RWPE2 (cell line): ENCODE measurements at regions not wholly inside any gene's neighbourhood (a gene's known extent, or its start where the extent isn't known, plus 50 kb on each side); places are given as distances from the start of the nearest gene placed in this dataset.

Source experiments
- ATAC-seq: fragments of 200-7000 bp; cut with Tn5 transposase; 3 replicates; pipeline ENCODE4 v1.9.1; 2021; ENCODE audit warnings: low read depth
- DNase-seq: peaks from one replicate; pipeline ENCODE4 v3.0.0-alpha.2; 2020; ENCODE audit warnings: low spot score
- H3K27ac ChIP-seq: fragments of 450-650 bp; 2 replicates; pipeline ENCODE4 v1.5.1; 2017; ENCODE audit warnings: mild to moderate bottlenecking; ENCODE audit not compliant: poor library complexity, severe bottlenecking
- H3K27me3 ChIP-seq: fragments of 250-450 bp; sonication (Bioruptor Pico); 2 replicates; pipeline ENCODE4 v1.5.1; 2021; ENCODE audit warnings: mild to moderate bottlenecking, moderate library complexity; ENCODE audit not compliant: insufficient read depth, poor library complexity, severe bottlenecking
- H3K36me3 ChIP-seq: fragments of 250-450 bp; sonication (Bioruptor Pico); 2 replicates; pipeline ENCODE4 v1.5.1; 2020; ENCODE audit warnings: low read depth, mild to moderate bottlenecking, moderate library complexity
- H3K4me1 ChIP-seq: fragments of 250-450 bp; sonication (Bioruptor Pico); 2 replicates; pipeline ENCODE4 v1.5.1; 2021; ENCODE audit warnings: mild to moderate bottlenecking, moderate library complexity; ENCODE audit not compliant: insufficient read depth, poor library complexity, severe bottlenecking
- H3K4me3 ChIP-seq: fragments of 250-450 bp; sonication (Bioruptor Pico); 2 replicates; pipeline ENCODE4 v1.5.1; 2021; ENCODE audit warnings: mild to moderate bottlenecking, moderate library complexity; ENCODE audit not compliant: severe bottlenecking
- H3K9me3 ChIP-seq: fragments of 250-450 bp; sonication (Bioruptor Pico); 2 replicates; pipeline ENCODE4 v1.5.1; 2021; ENCODE audit warnings: mild to moderate bottlenecking, moderate library complexity; ENCODE audit not compliant: severe bottlenecking
- TF ChIP-seq, protein P1 (sequence below): fragments of 450-650 bp; IDR thresholded peaks from one replicate; pipeline ENCODE4 v1.5.1; 2017; ENCODE audit warnings: mild to moderate bottlenecking, moderate library complexity; ENCODE audit not compliant: poor library complexity, severe bottlenecking

DNA sequence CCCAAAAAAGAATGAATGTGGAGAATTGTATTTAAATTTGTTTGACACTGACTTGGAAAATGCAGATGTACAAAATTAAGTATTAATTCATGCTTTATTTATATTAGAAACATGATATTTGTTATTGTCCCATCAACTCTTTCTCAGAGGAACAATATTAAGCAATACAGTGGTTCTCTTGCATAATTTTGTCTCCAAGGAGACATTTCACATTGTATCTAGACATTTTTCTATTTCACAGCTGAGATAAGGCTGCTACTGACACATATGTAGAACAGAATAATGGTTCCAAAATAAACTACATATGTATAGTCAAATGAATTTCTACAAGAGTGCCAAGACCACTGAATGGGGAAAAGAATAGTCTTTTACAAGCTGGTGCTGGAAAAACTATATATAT, 427.9 kb upstream of the SPANXN1 start:
- Histone ChIP-seq H3K27ac (no peak overlapping the region), H3K27me3 (no peaks in the 10 kb centered on the region), H3K4me1 (no peaks in the 10 kb centered on the region), H3K9me3 (no peaks in the 10 kb centered on the region), H3K4me3 (no peak overlapping the region), H3K36me3 (no peaks in the 10 kb centered on the region)
- ATAC-seq (no peak), DNase-seq (no peak)
- TF ChIP-seq, protein P1, sequence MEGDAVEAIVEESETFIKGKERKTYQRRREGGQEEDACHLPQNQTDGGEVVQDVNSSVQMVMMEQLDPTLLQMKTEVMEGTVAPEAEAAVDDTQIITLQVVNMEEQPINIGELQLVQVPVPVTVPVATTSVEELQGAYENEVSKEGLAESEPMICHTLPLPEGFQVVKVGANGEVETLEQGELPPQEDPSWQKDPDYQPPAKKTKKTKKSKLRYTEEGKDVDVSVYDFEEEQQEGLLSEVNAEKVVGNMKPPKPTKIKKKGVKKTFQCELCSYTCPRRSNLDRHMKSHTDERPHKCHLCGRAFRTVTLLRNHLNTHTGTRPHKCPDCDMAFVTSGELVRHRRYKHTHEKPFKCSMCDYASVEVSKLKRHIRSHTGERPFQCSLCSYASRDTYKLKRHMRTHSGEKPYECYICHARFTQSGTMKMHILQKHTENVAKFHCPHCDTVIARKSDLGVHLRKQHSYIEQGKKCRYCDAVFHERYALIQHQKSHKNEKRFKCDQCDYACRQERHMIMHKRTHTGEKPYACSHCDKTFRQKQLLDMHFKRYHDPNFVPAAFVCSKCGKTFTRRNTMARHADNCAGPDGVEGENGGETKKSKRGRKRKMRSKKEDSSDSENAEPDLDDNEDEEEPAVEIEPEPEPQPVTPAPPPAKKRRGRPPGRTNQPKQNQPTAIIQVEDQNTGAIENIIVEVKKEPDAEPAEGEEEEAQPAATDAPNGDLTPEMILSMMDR: no peak

DNA sequence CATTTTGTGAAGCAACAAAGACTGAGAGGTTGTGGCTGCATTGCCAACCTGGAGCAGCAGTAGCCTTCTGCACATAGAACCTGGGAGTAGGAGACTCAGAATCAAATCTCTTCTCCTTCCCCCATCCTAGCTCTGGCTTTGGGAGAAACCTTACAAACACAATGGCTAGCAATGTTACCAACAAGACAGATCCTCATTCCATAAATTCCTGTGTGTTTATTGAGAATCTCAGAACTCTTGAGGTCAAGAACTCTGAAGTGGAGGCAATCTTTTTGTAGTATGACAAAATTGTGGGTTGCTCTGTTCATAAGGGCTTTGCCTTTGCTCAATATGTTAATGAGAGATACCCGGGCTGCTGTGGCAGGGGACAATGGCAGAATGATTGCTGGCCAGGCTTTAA, 406.7 kb upstream of the SPANXN1 start:
- Histone ChIP-seq H3K4me3 (no peak overlapping the region), H3K9me3 (no peaks in the 10 kb centered on the region), H3K27me3 (no peaks in the 10 kb centered on the region), H3K36me3 (no peaks in the 10 kb centered on the region), H3K4me1 (no peaks in the 10 kb centered on the region), H3K27ac (no peak overlapping the region)
- TF ChIP-seq, protein P1: no peak
- no peak for DNase-seq
- no peak for ATAC-seq

DNA sequence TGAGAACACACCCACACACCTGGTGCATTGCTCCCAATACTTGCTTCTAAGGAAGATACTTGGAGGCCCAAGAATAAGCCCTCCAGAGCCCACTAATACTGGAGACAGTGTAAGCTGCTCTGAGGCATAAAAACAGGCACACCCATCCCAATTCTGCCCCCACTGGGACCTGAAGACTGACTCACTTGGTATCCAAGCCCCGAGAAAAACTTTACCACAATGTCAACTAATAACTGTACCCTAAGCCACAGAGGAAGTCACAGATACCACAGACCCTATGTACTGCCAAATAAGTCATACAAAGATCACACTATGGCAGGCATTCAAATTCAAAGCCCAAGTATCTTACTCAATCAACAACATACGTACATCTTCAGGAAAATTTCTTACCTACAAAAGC, 398.2 kb upstream of the SPANXN1 start:
- no peaks in the 10 kb centered on the region for H3K27me3 ChIP-seq
- no peak overlapping the region for H3K27ac ChIP-seq
- DNase-seq (no peak), ATAC-seq (no peak)
- no peaks in the 10 kb centered on the region for H3K36me3 ChIP-seq
- H3K9me3 ChIP-seq: no peaks in the 10 kb centered on the region
- no peaks in the 10 kb centered on the region for H3K4me1 ChIP-seq
- TF ChIP-seq, protein P1: no peak
- no peak overlapping the region for H3K4me3 ChIP-seq

DNA sequence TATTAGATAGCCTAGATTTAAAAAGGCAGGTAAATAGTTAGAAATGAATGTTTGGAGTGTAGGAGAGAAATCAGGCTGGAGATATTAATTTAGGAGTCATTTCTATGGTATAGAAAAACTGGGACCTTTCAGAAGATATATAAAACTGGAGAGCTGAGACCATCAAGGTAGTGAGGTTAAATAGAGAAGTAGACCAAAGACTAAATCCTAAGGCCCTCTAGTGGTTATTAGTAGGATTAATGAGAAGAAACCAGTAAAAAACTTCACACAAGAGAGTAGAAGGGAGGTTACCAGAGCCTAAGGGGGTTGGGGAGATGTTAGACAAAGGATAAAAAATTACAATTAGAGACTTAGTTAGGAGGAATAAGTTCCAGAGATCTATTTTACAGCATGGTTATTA, 351.0 kb upstream of the SPANXN1 start:
- no peaks in the 10 kb centered on the region for H3K27me3 ChIP-seq
- ATAC-seq (no peak), DNase-seq (no peak)
- H3K36me3 ChIP-seq: no peaks in the 10 kb centered on the region
- H3K4me1 ChIP-seq: no peaks in the 10 kb centered on the region
- TF ChIP-seq, protein P1: peak; percentile 51
- H3K27ac ChIP-seq: no peak overlapping the region
- no peak overlapping the region for H3K4me3 ChIP-seq
- no peaks in the 10 kb centered on the region for H3K9me3 ChIP-seq

DNA sequence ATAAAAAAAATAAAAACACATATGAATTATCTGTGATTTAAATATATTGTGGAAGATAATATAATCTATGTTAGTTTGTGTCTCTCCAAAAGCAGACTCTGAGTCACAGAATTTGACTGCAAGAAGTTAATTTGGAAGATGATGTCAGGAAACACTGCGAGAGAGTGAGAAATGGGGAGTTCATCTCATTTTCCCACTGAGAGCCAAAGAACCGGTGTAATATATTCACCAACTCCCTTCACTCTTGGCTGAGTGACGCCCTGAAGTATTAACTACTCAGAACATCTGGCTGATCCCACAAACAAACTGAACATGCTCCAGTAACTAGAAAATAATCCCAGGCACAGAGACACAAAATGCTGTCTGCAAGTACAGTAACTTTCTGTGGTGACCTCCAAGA, 345.8 kb upstream of the SPANXN1 start:
- no peaks in the 10 kb centered on the region for H3K27me3 ChIP-seq
- no peak for ATAC-seq

More for the DNA sequence above, 345.8 kb upstream of the SPANXN1 start:
- H3K4me3 ChIP-seq: no peak overlapping the region
- TF ChIP-seq, protein P1: no peak
- no peaks in the 10 kb centered on the region for H3K36me3 ChIP-seq
- no peaks in the 10 kb centered on the region for H3K4me1 ChIP-seq
- no peaks in the 10 kb centered on the region for H3K9me3 ChIP-seq
- no peak overlapping the region for H3K27ac ChIP-seq
- DNase-seq: no peak
